Stimulated activated CD4-positive, alpha-beta T cell treated with anti-CD3 and anti-CD28 coated beads, Interleukin-2, amount 100 ng/mL, for 48 hours (primary cell): ENCODE measurements at regions not wholly inside any gene's neighbourhood (a gene's known extent, or its start where the extent isn't known, plus 50 kb on each side); places are given as distances from the start of the nearest gene placed in this dataset.
"Not testable (repeated sequence)": the region's sequence is repeated elsewhere in the genome, so short reads cannot be mapped to it uniquely, and the experiment has no call there.

Experiments used
- DNase-seq, 2 donors: peaks; one replicate each; pipeline ENCODE4 v3.0.0-alpha.2; 2020

DNA sequence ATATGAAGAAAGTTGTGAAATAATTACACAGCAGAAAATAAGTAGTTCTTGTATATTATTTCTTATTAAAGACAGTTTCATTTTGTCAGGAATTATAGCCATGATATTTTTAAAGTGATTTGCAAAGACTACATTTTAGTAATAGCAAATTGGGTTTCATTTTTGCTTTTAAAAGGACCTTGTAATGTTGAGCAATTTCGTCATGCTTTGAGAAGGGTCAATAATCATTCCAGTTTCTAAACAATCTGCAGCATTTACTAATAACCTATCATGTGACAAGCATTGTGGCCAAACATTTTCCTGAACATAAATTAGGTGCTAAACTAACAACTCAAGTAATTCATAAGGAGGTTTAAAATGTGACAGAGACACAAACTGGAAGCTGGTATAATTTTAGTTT, 214.4 kb upstream of the CBLB start:
- DNase-seq: no peak

DNA sequence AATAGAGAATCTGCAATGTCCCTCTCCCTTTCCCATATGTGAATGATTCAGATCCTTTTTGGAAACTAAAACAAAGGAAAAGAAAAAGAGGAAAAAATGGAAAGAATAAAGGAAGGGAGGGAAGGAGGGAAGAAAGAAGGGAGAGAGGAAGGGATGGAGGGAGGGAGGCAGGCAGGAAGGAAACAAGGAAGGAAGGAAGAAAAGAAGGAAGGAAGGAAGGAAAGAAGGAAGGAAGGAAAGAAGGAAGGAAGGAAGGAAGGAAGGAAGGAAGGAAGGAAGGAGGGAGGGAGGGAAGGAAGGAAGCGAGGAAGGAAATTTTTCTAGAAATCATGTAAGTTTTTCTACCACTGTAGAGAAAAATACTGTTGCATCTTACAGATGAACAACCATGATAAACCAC, 215.0 kb upstream of the CBLB start:
- no peak for DNase-seq

DNA sequence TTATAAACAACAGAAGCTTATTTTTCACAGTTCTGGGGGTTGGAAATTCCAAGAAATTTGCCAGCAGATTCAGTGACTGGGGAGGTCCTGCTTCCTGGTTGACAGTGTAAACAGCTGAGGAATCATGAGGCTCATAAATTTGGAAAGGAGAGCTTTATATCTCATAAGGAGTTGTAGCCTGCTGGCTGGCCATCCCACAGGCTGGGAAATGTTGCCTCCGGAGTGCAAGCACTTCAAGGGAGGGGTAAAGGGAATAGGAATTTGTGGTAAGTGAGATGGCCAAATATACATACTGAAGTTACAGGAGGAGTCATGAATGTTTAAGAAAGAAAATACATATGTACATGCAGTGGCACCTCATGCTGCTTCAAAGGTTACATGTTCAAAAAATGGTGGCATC, 217.2 kb upstream of the CBLB start:
- no peak for DNase-seq

DNA sequence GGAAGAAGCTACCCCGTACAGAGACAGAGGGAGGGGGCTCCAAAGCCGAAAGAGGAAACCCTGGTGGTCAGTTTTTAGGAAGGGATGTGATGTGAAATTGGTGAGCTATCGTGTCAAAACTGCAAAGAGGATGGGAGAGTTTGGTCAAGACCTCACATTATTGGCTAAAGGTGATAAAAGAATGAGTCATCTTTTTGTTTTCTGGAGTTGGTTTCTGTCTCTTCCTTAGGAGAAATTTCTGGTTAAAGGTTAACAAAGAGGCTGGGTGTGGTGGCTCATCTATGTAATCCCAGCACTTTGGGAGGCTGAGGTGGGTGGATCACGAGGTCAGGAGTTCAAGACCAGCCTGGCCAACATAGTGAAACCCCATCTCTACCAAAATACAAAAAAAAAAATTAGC, 217.8 kb upstream of the CBLB start:
- no peak for DNase-seq

DNA sequence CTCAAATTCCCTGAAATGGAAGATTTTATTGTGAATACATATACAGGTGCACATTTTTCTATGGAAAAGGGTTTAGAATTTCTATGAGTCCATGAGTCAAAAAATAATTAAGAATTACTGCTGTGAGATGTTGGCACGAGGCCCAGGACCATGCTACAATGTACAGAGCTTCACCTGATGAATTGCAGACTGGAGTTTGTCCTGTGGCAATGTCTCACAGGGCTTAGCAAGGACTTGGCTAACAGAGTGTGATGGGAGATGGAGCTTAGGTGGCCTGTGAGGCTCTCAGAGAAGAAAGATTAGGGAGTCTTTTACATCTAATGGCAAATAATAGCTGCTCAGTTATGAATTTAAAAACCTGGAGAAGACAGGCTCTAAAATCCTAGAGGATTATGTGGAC, 219.5 kb upstream of the CBLB start:
- no peak for DNase-seq

DNA sequence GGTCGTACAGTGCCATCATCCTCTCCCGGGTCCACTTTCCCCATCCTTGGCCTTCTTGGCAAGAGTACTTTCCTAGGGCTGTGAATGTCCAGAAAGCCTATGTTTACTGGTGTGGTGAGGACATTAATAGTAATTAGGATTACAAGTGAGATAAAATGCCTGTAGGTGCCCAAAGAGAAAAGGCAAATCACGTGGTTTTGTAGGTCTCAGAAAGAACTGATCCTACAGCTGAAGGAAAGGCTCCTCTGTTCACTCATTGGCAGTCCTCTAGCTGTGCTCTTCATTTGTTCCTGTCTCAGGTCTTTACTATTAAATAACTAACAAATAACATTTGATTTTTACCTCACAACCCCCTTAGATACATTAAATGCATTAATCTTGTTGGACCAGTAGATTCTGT, 220.1 kb upstream of the CBLB start:
- DNase-seq: no peak

DNA sequence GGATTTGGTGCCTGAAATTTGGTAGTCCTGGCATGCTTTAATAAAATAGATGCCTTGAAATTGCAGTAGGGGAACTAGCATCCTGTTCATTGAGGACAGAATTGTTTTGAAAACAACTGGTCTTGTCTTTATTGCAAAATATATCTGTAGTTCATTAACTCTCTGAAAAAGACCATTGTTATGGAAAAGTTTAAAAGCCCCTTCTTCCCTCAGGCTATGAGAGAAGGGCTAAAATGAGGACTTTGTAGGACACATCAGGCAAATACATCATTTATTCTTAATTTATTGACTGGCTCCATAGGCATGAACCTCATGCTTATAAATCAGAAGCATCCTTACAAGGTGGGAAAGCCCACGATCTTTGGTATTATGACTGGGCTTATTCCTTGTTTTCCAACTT, 221.0 kb upstream of the CBLB start:
- DNase-seq: no peak

DNA sequence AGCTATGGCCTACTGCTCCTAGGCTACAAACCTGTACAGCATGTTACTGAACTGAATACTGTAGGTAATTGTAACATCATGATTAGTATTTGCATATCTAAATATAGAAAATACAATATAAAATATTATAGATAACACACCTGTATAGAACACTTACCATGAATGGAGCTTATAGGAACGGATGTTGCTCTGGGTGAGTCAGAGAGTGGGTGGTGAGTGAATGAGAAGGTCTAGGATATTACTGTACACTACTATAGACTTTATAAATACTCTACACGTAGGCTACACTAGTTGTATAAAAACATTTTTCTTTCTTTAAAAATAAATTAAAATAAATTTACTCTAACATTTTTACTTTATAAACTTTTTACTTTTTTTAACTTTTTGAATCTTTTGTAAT, 224.0 kb upstream of the CBLB start:
- DNase-seq: no peak

DNA sequence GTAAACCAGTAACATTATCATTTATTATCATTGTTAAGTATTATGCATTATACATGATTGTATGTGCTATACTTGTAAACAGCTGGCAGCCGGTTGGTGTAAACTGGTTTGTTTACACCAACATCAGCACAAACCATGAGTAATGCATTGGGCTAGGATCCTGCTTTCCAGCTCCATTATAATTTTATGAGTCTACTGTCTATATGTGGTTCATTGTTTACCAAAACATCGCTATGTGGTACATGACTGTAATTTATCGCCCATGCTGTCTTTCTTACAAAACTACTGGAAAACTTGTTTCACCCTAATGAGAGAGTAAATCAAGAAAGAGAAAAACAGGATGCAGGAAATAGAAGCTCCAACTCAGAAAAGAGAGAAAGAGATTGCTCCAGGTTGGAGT, 224.8 kb upstream of the CBLB start:
- no peak for DNase-seq

DNA sequence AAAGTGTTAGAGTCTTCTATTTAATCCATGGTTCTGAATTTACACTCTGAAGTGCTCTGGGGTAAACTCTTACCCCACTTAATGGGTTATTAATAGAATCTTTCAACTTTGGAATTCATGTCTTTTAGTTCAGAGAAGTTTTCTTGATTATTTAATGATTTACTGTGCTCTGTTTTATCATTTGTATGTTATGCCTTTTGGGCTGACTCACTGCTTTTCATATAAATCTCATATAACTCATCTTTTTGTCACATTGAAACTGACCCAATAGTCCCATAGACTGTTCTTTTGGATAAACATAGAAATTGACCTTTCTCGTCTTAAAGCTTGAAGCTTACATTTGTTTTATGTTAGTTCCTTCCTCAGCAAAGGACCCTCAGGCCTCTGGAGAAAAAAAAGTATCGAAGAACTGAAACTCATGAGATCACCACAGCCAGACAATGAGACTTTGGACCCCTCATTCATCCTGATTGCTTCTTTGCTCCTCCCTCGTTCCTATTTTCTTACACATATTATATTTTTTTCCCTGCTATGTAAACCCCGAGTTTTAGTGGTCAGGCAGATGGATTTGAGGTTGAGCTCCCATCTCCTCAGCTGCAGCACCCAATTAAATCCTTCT, 229.1 kb upstream of the CBLB start:
- DNase-seq: no peak

DNA sequence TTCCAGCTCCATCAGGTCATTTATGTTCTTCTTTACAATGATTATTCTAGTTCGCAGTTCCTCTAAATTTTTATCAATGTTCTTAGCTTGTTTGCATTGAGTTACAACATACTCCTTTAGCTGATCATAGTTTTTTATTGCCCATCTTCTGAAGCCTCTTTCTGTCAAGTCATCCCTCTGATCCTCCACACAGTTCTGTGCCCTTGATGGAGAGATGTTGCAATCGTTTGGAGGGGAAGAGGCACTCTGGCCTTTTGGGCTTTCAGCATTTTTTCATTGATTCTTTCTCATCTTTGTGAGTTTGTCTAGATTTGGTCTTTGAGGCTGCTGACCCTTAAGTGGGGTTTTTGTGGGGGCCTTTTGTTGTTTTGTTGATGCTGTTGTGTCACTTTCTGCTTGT, 234.6 kb upstream of the CBLB start:
- DNase-seq: no peak

DNA sequence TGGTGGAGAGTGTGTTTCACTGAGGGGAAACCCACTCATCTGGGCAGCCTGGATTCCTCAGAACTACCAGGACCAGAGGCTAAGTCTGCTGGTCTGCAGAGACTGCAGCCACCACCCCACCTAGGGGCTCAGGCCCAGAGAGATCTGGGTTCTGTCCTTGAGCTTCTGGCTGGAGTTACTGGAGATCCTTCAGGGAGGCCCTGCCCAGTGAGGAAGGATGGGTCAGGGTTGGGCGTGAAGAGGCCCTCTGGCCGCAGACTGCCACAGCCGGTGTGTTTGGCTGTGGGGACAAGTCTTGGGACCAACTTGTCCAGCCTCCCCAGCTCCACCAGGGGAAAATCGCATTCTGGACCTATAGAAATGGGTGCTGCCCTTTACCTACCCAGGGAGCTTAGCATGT, 235.3 kb upstream of the CBLB start:
- no peak for DNase-seq

DNA sequence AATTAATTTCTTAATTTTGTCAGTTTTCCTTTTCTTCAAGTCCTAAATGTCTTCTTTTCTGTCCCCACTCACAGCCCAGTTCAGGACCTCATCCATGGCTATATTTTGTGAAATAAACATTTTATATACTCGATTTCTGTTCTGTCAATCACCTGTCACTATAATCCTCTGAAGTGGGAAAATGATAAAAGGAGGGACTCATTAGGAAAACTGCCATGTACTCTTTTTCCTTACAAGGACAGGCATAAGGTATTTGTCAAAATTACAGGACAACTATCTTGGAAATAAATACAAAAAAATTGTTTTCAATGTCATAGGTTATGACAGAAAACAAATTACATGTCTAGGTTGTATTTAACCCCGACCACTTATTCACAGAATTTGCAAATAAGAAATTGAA, 240.1 kb upstream of the CBLB start:
- no peak for DNase-seq

DNA sequence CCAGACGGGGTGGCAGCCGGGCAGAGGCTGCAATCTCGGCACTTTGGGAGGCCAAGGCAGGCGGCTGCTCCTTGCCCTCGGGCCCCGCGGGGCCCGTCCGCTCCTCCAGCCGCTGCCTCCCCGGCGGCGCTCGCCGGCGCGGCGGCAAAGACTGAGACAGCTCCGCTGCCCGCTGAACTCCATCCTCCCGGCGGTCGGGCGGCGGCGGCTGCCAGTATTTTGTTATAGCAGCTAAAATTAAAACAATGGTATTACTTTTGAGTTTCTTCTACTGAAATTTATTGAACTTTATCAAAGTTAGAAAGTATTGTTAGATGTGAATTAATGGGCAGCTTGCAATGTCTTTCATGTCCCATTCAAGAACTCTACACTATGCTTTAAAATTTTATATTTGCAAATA, 243.7 kb upstream of the CBLB start:
- not testable (repeated sequence) for DNase-seq

DNA sequence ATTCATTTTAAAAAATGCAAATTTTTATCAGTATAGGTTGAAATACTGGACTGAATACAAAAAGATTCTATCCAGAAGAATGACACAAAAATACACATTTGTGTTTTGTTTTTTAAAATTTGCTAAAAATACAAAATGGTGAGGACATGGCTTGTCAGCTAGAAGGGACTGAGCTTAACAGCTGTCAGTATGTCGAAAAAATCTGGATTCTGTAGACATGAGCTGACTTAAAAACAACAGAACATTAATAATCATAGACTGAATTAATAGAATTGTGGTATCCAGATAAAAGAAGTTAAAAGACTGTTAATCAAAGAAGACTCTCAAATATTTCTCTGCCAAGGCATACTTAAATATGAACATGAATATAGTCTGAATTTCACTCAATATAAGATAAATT, 244.9 kb upstream of the CBLB start:
- no peak for DNase-seq

DNA sequence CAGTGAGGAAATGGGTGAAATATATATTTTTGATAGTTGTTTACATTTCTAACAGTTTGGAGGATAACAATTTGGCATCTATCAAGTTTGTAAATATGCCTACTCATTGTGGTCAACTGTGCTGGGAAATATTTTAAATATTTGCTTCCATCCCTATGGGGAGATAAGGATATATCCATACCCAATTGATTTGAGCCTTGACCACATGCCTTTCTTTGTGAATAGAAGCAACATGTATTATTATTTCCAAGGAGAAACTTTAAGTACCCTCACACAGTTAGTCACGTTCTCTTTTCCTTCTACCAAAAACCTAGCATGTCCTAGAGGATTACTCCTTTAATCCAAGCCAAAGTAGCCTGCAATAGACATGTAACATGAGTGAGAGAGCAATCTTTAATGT, 245.4 kb upstream of the CBLB start:
- no peak for DNase-seq

DNA sequence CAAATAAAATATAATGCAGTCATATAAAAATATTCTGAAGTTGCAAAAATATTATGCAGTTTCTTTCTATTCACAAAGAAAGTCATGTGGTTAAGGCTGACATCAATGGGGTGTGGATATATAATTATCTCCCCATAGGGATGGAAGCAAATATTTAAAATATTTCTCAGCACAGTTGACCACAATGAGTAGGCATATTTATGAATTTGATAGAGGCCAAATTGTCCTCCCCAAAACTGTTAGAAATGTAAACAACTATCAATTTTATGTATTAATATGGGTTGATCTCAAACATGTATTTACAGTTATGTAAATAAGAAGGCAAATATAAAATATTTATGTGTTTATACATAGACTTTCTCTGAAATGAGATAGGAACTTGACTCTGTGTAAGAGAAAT, 246.0 kb upstream of the CBLB start:
- no peak for DNase-seq

DNA sequence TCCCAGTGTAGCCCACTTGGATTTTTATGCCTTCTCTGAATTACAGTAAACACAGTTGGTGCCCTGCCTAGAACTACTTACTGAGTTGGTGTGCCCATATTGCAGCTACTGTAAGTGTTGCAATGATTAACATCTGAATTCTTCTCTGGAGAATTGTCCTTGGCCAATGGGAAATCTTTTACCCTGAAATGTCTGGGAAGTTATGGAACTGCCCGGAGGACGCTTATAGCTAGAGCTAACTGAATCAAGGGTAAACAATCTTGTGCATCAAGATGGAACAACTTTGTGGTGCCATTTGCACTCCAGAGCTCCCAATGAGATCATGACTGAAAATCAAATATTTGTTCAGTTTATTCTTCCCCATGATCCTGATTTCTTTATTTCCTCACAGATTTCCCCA, 246.7 kb upstream of the CBLB start:
- DNase-seq: no peak

DNA sequence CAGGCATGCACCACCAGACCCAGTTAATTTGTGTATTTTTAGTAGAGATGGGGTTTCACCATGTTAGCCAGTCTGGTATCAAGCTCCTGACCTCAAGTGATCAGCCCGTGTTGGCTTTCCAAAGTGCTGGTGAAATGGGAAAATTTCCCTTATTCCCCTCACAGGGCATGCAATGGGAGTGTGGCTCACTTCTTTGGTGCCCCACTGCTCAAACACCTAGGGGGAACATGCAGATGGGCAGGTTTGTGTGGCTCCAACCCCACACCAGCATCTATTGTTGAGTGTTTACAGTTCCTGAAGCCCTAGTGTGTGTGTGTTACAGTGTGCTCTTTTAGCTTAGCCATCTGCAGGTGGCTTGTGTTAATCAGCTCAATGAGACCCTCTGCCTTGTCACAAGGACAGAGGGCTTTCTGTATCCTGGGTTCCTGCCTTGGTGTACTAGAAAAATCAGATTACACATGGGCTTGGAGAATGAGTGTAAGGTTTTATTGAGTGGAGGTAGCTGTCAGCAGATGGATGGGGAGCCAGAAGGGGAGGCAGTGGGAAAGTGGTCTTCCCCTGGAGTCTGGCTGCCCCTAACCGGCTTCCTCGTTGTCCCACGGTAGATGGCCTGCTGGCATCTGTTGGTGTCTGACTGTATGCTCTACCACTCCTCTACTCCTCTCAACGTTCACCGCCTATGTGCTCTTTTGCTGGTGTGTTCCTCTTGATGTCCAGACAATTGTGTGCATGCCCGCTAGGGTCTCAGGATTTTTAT, 248.1 kb upstream of the CBLB start:
- DNase-seq: no peak

DNA sequence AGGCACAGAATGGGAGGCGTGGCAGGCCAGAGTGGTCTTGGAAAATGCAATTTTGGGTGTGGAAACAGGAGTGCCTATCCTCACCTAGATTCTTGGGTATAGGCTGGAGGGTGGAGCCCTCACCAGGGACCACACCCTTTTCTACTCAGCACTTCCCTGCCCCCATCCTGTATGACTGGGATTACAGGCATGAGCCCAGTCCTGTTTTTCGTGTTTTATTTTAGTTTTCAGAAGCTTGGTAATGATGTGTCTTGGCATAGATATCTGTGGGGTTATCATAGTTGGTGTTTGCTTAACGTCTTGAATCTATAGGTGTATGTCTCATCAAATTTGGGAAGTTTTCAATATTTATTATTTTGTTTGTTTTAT, 248.7 kb upstream of the CBLB start:
- DNase-seq: no peak

DNA sequence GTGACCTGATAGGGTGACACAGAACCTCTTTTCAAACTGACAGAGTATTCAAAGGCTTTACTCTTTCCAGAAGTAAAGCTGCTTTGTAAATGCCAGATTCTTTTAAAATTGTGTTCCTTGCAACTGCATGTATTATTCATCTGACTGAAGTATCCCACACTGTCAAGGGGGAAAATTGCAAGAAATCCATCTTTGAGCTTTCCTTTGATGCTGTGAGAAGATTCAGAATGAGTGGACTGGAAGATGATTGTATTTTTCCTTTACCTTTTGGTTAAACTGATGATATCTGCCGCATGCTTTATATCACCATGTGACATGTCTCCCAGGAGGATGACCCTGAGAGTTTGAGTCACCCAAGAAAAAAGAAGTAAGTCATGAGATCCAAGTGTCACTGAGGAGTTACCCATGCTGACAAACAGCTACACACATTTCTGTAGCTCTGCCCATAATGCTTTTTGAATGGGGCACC, 250.8 kb upstream of the CBLB start:
- DNase-seq: no peak

DNA sequence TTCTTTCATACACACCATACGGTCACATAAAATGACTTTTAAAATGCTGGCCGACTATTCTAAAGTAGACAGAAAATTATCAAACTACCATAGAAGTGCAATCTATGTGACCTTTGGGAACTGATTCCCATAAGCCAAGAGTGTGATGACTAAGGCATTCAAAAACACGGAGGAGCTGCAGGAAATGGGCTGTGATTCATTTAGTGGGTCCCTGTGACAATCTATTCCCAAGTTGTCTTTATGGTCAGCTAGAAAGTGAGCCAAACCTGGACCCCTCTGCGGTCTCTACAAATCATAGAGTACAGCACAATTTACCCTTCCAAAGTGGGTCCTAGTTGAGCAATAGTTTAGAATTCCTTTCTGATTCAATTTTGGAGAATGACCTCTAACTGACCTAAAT, 251.5 kb upstream of the CBLB start:
- DNase-seq: no peak

DNA sequence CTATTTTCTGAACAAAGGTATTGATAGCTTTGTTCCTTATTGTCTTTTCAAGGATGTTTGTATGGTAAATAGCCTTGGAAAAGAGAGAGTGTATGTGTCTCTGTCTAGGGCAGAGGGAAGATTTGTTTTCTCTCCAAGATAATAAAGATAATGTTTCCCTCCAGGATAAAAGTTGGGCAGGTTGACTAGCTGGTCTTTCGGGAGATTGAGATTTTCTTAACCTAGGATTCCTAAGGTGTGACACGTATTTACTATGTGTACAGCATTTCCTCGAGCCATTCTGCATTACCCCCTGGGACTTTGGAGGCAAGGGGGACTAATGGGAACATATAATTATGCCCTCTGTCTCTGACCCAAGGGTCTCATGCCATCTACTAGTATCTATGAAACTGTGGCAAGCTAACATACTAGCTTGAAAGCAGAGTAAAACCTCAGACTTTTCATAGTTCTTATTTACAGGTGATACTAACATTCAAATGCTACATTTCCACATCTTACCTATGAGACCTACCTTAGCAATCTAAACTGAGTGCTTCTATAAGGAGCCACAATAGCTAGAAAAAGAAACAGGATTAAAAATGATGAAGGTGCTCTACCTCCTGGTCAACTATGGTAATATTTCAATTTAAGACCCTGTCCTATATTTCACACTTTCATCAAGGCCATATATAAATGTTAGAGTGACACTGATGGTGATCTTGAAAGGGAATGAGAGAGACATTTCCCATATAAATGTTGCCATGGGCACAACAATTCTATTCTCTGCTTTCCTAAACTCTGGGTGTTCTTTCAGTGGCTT, 252.9 kb upstream of the CBLB start:
- no peak for DNase-seq

DNA sequence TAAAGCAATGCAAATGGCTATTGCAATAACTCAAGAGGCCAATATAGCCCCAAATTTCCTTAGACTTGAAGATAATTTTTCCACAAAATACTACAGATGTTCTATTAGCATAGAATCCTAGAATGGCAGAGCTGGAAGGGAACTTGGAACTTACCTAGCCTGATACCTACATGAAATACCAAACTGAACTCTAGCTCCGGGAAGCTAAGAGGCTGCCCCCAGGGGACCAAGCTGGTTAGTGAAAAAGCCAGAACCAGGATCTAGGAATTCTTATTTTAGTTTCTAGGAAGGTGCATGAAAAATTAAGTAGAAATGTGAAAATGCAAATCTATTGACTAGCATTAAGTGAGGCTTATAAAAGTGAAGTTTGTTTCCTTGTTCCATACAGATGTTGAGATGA, 256.0 kb upstream of the CBLB start:
- no peak for DNase-seq
